A673 (cell line): ENCODE measurements at regions not wholly inside any gene's neighbourhood (a gene's known extent, or its start where the extent isn't known, plus 50 kb on each side); places are given as distances from the start of the nearest gene placed in this dataset.
A peak's percentile ranks its signal among the peaks of the same experiment; 100 is the strongest.

ENCODE experiments used
- BruUV-seq: library from RNA; stranded (reverse); fragments of 400-500 nt; replicated peaks from 2 replicates; lab custom pipeline; 2021; lab: Mats Ljungman, UMichigan
- CTCF ChIA-PET: fragments of 300-600 bp; sonication (Branson Sonifier 250); formaldehyde crosslinking; loops from one replicate; lab custom pipeline; 2022; ENCODE audit warnings: antibody characterized with exemption; lab: Charles Lee
- POLR2A ChIA-PET: fragments of 300-600 bp; sonication (Branson Sonifier 250); formaldehyde crosslinking; loops from one replicate; lab custom pipeline; 2022; ENCODE audit warnings: antibody characterized with exemption; ENCODE audit not compliant: low non-redundant PET; lab: Charles Lee
- DNase-seq: peaks from one replicate; pipeline ENCODE4 v3.0.0-alpha.2; 2015; ENCODE audit warnings: low spot score
- H3K27ac ChIP-seq: fragments of 200-600 bp; sonication (generic); 2 replicates; pipeline ENCODE4 v1.5.1; 2016; ENCODE audit warnings: mixed run types, low read depth, mild to moderate bottlenecking, mixed read lengths, antibody characterized with exemption, low read length; ENCODE audit not compliant: poor library complexity, severe bottlenecking
- H3K27me3 ChIP-seq: fragments of 200-600 bp; sonication (generic); replicated peaks from 2 replicates; pipeline ENCODE4 v1.6.1; 2017; ENCODE audit warnings: mixed run types, low read depth, mild to moderate bottlenecking, mixed read lengths, antibody characterized with exemption, low read length; ENCODE audit not compliant: insufficient read depth, poor library complexity
- H3K36me3 ChIP-seq: fragments of 200-600 bp; sonication (generic); 2 replicates; pipeline ENCODE4 v1.6.1; 2016; ENCODE audit warnings: mixed run types, mild to moderate bottlenecking, mixed read lengths, antibody characterized with exemption, low read length; ENCODE audit not compliant: insufficient read depth, poor library complexity, severe bottlenecking
- H3K4me1 ChIP-seq: fragments of 200-600 bp; sonication (generic); 2 replicates; pipeline ENCODE4 v1.6.1; 2017; ENCODE audit warnings: mixed run types, mild to moderate bottlenecking, mixed read lengths, antibody characterized with exemption, low read length; ENCODE audit not compliant: insufficient read depth, poor library complexity, severe bottlenecking
- H3K4me3 ChIP-seq: fragments of 200-600 bp; sonication (generic); 2 replicates; pipeline ENCODE4 v1.5.1; 2016; ENCODE audit warnings: low read depth, mixed run types, mild to moderate bottlenecking, mixed read lengths, low read length; ENCODE audit not compliant: poor library complexity, severe bottlenecking
- H3K9me3 ChIP-seq: fragments of 200-600 bp; sonication (generic); 2 replicates; pipeline ENCODE4 v1.6.1; 2016; ENCODE audit warnings: mixed run types, low read depth, mild to moderate bottlenecking, mixed read lengths, antibody characterized with exemption, low read length; ENCODE audit not compliant: poor library complexity, severe bottlenecking
- EZH2 ChIP-seq: fragments of 200-600 bp; sonication (generic); IDR thresholded peaks from 2 replicates; pipeline ENCODE4 v1.6.1; 2017; ENCODE audit warnings: borderline replicate concordance, low read depth, mild to moderate bottlenecking, mixed read lengths, antibody characterized with exemption, low read length; ENCODE audit not compliant: poor library complexity, severe bottlenecking
- intact Hi-C: fragments of 100-400 bp; cut with micrococcal nuclease; formaldehyde crosslinking; loops from one replicate; pipeline ENCODE4 v1.10.0; 2022; ENCODE audit not compliant: unreplicated experiment
- TF ChIP-seq, protein P1 (sequence below): fragments of 300-800, 200-600 bp; sonication (generic); conservative IDR thresholded peaks from 2 replicates; pipeline ENCODE4 v1.5.1; 2017; ENCODE audit warnings: low read depth, mild to moderate bottlenecking, antibody characterized with exemption, low read length, moderate library complexity, mixed read lengths

DNA sequence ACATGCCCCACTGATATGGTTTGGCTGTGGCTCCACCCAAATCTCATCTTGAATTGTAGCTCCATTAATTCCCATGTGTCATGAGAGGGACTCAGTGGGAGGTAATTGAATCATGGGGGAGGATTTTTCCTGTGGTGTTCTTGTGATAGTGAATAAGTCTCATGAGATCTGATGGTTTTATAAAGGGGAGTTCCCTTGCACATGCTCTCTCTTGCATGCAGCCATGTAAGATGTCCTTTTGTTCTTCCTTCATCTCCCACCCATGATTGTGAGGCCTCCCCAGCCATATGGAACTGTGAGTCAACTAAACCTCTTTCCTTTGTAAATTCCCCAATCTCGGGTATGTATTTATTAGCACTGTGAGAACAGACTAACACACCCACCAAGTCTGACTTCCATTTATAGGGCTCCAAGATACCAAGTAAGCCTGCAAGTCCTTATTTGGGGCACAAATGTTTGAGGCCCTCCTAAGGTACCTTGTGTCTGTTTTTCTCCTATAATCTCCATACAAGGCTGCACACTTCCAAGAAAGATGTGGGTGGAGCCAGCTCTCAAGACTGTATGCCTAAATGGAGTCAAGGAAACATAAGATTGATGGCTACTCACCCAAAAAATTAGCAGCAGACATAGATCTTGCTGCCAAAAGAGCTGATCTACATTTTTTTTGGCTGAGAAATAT is 364.7 kb downstream of the TXNL1 start:
- Histone ChIP-seq H3K27me3 (no peaks in the 10 kb centered on the region), H3K27ac (no peak overlapping the region), H3K36me3 (no peaks in the 10 kb centered on the region), H3K9me3 (no peaks in the 10 kb centered on the region), H3K4me1 (no peaks in the 10 kb centered on the region), H3K4me3 (no peak overlapping the region)
- BruUV-seq = no TSS peak
- peak; percentile 39 for DNase-seq
- CTCF ChIA-PET = no interaction called here
- intact Hi-C loops = no loop called here
- TF ChIP-seq EZH2 = no peak
- TF ChIP-seq, protein P1, sequence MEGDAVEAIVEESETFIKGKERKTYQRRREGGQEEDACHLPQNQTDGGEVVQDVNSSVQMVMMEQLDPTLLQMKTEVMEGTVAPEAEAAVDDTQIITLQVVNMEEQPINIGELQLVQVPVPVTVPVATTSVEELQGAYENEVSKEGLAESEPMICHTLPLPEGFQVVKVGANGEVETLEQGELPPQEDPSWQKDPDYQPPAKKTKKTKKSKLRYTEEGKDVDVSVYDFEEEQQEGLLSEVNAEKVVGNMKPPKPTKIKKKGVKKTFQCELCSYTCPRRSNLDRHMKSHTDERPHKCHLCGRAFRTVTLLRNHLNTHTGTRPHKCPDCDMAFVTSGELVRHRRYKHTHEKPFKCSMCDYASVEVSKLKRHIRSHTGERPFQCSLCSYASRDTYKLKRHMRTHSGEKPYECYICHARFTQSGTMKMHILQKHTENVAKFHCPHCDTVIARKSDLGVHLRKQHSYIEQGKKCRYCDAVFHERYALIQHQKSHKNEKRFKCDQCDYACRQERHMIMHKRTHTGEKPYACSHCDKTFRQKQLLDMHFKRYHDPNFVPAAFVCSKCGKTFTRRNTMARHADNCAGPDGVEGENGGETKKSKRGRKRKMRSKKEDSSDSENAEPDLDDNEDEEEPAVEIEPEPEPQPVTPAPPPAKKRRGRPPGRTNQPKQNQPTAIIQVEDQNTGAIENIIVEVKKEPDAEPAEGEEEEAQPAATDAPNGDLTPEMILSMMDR = no peak
- POLR2A ChIA-PET = no interaction called here

DNA sequence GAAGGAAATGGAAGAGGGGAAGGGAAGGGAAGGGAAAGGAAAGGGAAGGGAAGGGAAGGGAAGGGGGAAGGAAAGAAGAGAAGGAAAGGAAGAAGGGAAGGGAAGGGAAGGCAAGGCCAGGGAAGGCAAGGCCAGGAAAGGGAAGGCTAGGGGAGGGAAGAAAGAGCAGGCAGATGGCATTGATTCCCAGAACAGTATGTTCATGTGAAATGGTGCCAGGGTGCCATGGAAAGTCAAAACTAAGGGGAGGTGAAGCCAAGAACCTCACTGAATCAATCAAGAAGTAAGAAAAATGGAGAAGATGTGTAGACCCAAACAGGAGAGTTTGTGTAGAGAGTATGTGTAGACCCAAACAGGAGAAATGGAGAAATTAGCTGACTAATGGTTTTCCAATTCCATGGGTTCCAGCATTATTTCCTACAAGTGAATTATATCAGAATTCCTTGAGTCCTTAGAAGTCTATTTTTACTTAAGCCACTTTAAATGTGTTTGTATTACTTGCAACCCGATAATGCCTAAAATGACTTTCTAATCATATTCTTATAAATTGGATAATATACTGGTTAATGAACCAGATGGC is 367.6 kb downstream of the TXNL1 start:
- Histone ChIP-seq H3K36me3 (no peaks in the 10 kb centered on the region), H3K9me3 (no peaks in the 10 kb centered on the region), H3K4me3 (no peak overlapping the region), H3K27ac (no peak overlapping the region), H3K27me3 (no peaks in the 10 kb centered on the region), H3K4me1 (no peaks in the 10 kb centered on the region)
- no peak for TF ChIP-seq EZH2
- TF ChIP-seq, protein P1 = no peak
- ChIA-PET CTCF (no interaction called here), POLR2A (no interaction called here)
- intact Hi-C loops = no loop called here
- DNase-seq = no peak
- no TSS peak for BruUV-seq

GRCh38 chr18:56269958-56270357 is 368.4 kb downstream of the TXNL1 start:
- no peaks in the 10 kb centered on the region for H3K4me1 ChIP-seq
- H3K36me3 ChIP-seq = no peaks in the 10 kb centered on the region
- no peak for DNase-seq
- CTCF ChIA-PET = no interaction called here
- no peak overlapping the region for H3K27ac ChIP-seq
- TF ChIP-seq, protein P1 = no peak
- TF ChIP-seq EZH2 = no peak
- no peak overlapping the region for H3K4me3 ChIP-seq
- H3K27me3 ChIP-seq = no peaks in the 10 kb centered on the region
- POLR2A ChIA-PET = no interaction called here
- intact Hi-C loops = no loop called here
- no peaks in the 10 kb centered on the region for H3K9me3 ChIP-seq
- BruUV-seq = no TSS peak
